SK-N-MC (cell line): ENCODE measurements at regions not wholly inside any gene's neighbourhood (a gene's known extent, or its start where the extent isn't known, plus 50 kb on each side); places are given as distances from the start of the nearest gene placed in this dataset.

Experiments used
- EZH2 ChIP-seq: fragments of 200-600 bp; sonication (generic); IDR thresholded peaks from one replicate; pipeline ENCODE4 v1.6.1; 2017; ENCODE audit warnings: antibody characterized with exemption
- POLR2AphosphoS5 ChIP-seq: IDR thresholded peaks from 2 replicates; pipeline ENCODE4 v1.6.1; 2012; ENCODE audit warnings: mild to moderate bottlenecking, low read depth, low read length, borderline replicate concordance

DNA sequence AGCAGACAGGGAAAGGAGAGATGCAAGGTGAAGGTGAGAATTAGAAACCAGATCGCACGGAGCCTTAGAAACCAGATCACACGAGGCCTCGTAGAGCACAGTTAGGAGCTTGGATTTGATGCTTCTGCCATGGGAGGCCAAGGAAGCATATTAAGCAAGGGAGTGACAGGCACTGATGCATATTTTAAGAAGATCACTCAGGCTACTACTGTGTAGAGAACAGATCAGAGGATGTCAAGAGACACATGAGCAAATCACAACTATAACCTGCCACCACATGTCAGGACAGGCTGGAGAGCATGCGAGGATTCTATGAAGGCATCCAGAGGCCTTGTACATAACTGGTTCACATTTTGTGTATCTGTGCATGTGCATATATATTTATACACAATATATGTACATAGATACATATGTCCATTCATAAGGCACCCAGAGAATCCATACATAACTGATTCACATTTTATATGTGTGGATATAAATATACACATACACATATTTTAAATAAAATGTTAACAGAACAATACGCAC lies 99.6 kb upstream of the FHIT start:
- no peak for TF ChIP-seq POLR2AphosphoS5
- no peak for TF ChIP-seq EZH2
